Activated CD4-positive, alpha-beta T cell treated with anti-CD3 and anti-CD28 coated beads, Interleukin-2, amount 10 ng/mL, durations not matched to agents 7 days and 5 days (primary cell): ENCODE measurements at regions not wholly inside any gene's neighbourhood (a gene's known extent, or its start where the extent isn't known, plus 50 kb on each side); places are given as distances from the start of the nearest gene placed in this dataset.

Source experiments
- CTCF ChIA-PET: fragments of 350-600 bp; sonication (Branson Sonifier 250); formaldehyde crosslinking; loops from one replicate; lab custom pipeline; 2021; ENCODE audit warnings: antibody characterized with exemption; lab: Charles Lee
- POLR2A ChIA-PET: fragments of 350-600 bp; sonication (Branson Sonifier 250); formaldehyde crosslinking; loops from one replicate; lab custom pipeline; 2021; ENCODE audit warnings: antibody characterized with exemption; lab: Charles Lee
- DNase-seq: peaks from one replicate; pipeline ENCODE4 v3.0.0-alpha.2; 2020
- H3K27ac Mint-ChIP-seq: one replicate; pipeline ENCODE4 v1.8.0; 2021; ENCODE audit warnings: mild to moderate bottlenecking, moderate library complexity, mixed read lengths
- H3K27me3 Mint-ChIP-seq: one replicate; pipeline ENCODE4 v1.8.0; 2021; ENCODE audit warnings: mixed read lengths
- H3K36me3 Mint-ChIP-seq: one replicate; pipeline ENCODE4 v1.8.0; 2021; ENCODE audit warnings: low read depth, mixed read lengths
- H3K4me1 Mint-ChIP-seq: one replicate; pipeline ENCODE4 v1.8.0; 2021; ENCODE audit warnings: mixed read lengths
- H3K4me3 Mint-ChIP-seq: one replicate; pipeline ENCODE4 v1.8.0; 2021; ENCODE audit warnings: mild to moderate bottlenecking, moderate library complexity, mixed read lengths
- H3K9me3 Mint-ChIP-seq: one replicate; pipeline ENCODE4 v1.8.0; 2021; ENCODE audit warnings: mixed read lengths

- CTCF ChIA-PET: no interaction called here
- Mint-ChIP-seq H3K4me1 (no peaks in the 10 kb centered on the region), H3K36me3 (no peaks in the 10 kb centered on the region), H3K4me3 (no peak overlapping the region), H3K27ac (no peak overlapping the region), H3K9me3 (no peaks in the 10 kb centered on the region), H3K27me3 (no peaks in the 10 kb centered on the region)
- POLR2A ChIA-PET: no interaction called here
- no peak for DNase-seq
Measured at GRCh38 chr20:40294175-40294574, 394.9 kb downstream of the MAFB start.

DNA sequence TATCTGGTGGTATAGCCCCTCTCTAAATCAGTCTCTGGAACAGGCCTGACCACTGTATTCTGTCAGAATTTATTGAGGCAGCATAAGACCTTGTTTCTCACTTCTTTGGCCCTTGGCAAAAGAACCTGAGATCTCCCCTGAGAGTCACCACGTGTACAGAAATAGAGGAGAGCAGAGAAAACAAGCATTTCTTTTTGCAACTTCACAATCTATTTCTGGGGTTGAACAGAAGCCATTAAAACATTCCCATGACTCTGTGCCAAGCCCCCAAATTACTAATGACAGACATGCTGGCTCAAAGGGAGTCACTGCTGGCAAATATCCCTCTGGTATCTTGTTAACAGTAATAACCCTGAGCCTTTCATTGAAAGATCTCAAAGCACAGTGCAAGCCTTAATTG, 395.3 kb downstream of the MAFB start:
- no peak for DNase-seq
- POLR2A ChIA-PET: no interaction called here
- H3K27ac Mint-ChIP-seq: no peak overlapping the region
- no peaks in the 10 kb centered on the region for H3K27me3 Mint-ChIP-seq
- CTCF ChIA-PET: no interaction called here
- no peaks in the 10 kb centered on the region for H3K9me3 Mint-ChIP-seq
- no peaks in the 10 kb centered on the region for H3K4me1 Mint-ChIP-seq
- no peak overlapping the region for H3K4me3 Mint-ChIP-seq
- H3K36me3 Mint-ChIP-seq: no peaks in the 10 kb centered on the region

- Mint-ChIP-seq H3K4me3 (no peak overlapping the region), H3K27me3 (no peaks in the 10 kb centered on the region), H3K36me3 (no peaks in the 10 kb centered on the region), H3K4me1 (no peaks in the 10 kb centered on the region), H3K9me3 (no peaks in the 10 kb centered on the region), H3K27ac (no peak overlapping the region)
- POLR2A ChIA-PET: no interaction called here
- CTCF ChIA-PET: no interaction called here
- no peak for DNase-seq
Measured at GRCh38 chr20:40291493-40292135, 397.4 kb downstream of the MAFB start.

DNA sequence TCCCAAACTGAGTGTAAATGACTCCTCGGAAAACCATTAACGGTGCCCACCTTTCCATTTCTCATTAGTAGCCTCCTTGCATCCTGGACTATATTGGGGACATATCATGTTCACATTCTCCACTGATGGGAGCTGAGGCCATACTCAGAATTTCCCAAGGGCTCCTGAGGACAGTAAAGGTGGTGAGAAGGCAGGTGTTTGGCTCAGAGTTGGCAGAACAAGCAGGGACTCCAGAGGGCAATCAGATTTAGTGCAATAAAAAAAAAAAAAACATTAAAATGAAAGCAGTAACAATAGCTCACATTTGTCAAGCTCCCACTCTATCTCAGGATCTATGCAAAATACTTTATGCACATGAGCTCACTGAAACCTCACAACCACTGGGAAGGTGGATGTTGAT, 401.4 kb downstream of the MAFB start:
- H3K4me1 Mint-ChIP-seq: no peaks in the 10 kb centered on the region
- DNase-seq: no peak
- no peak overlapping the region for H3K27ac Mint-ChIP-seq
- H3K27me3 Mint-ChIP-seq: no peaks in the 10 kb centered on the region
- no peaks in the 10 kb centered on the region for H3K36me3 Mint-ChIP-seq
- no peaks in the 10 kb centered on the region for H3K9me3 Mint-ChIP-seq
- ChIA-PET POLR2A (no interaction called here), CTCF (no interaction called here)
- H3K4me3 Mint-ChIP-seq: no peak overlapping the region

- no peaks in the 10 kb centered on the region for H3K27me3 Mint-ChIP-seq
- CTCF ChIA-PET: interaction anchor here (0.6 kb wide), 1 partner anchor 485 kb away, joined by 8 read pairs; no protein-coding TSS in a partner anchor
Measured at GRCh38 chr20:40286975-40287531, 402.0 kb downstream of the MAFB start.

GRCh38 chr20:40284611-40285010, 404.4 kb downstream of the MAFB start:
- POLR2A ChIA-PET: no interaction called here
- Mint-ChIP-seq H3K4me3 (no peak overlapping the region), H3K27ac (no peak overlapping the region), H3K27me3 (no peaks in the 10 kb centered on the region), H3K9me3 (no peaks in the 10 kb centered on the region), H3K4me1 (no peaks in the 10 kb centered on the region), H3K36me3 (no peaks in the 10 kb centered on the region)
- no peak for DNase-seq
- CTCF ChIA-PET: no interaction called here

More at GRCh38 chr20:40286975-40287531, 402.0 kb downstream of the MAFB start:
- no peak for DNase-seq
- Mint-ChIP-seq H3K4me3 (no peak overlapping the region), H3K36me3 (no peaks in the 10 kb centered on the region), H3K27ac (no peak overlapping the region), H3K4me1 (no peaks in the 10 kb centered on the region), H3K9me3 (no peaks in the 10 kb centered on the region)
- POLR2A ChIA-PET: no interaction called here

- Mint-ChIP-seq H3K9me3 (no peaks in the 10 kb centered on the region), H3K36me3 (no peaks in the 10 kb centered on the region), H3K4me1 (no peaks in the 10 kb centered on the region), H3K4me3 (no peak overlapping the region), H3K27ac (no peak overlapping the region), H3K27me3 (no peaks in the 10 kb centered on the region)
- CTCF ChIA-PET: no interaction called here
- no peak for DNase-seq
- POLR2A ChIA-PET: no interaction called here
Measured at GRCh38 chr20:40283689-40284088, 405.3 kb downstream of the MAFB start.

GRCh38 chr20:40282941-40283340, 406.1 kb downstream of the MAFB start:
- no peaks in the 10 kb centered on the region for H3K36me3 Mint-ChIP-seq
- H3K4me3 Mint-ChIP-seq: no peak overlapping the region
- H3K27me3 Mint-ChIP-seq: no peaks in the 10 kb centered on the region
- no peaks in the 10 kb centered on the region for H3K9me3 Mint-ChIP-seq
- ChIA-PET CTCF (no interaction called here), POLR2A (no interaction called here)
- H3K4me1 Mint-ChIP-seq: no peaks in the 10 kb centered on the region
- H3K27ac Mint-ChIP-seq: no peak overlapping the region
- DNase-seq: no peak

DNA sequence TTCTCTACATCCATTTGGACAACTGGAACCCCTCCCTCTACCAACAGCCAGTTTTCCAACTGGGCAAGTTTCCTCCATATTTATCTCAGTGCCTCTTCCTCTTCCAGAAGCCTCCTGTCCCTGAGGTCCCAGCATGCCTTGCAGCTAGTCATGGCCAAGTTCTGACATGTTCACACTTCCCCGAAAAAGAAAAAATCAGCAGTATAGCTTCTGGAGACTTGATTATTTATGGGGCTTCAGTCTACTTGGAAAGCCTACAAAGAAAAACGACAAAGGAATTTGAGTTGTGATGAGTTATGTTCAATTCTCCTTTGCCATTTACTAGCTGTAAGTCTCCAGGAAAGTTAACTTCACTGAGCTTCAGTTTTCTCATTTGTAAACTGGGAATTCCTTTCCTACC, 406.5 kb downstream of the MAFB start:
- Mint-ChIP-seq H3K9me3 (no peaks in the 10 kb centered on the region), H3K4me3 (no peak overlapping the region), H3K4me1 (no peaks in the 10 kb centered on the region), H3K27me3 (no peaks in the 10 kb centered on the region), H3K27ac (no peak overlapping the region), H3K36me3 (no peaks in the 10 kb centered on the region)
- POLR2A ChIA-PET: no interaction called here
- DNase-seq: no peak
- CTCF ChIA-PET: no interaction called here

DNA sequence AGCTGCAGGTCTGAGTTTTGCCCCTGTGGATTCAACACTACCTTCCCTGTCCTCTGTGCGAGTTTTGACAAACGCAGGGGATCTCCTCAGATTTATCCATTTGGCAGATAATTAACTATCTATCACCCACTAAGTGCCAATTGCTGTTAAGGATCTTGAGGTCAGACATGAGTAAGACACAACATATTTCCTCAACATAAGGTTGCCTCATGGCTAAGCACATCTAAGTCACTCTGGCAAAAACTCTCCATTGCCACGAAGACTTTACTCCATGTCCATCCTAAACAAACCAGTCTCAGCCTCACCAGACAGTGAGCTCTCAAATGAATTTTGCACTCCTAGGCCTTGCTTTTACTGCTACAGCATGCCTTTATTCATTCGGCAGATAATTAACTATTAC, 408.4 kb downstream of the MAFB start:
- H3K27ac Mint-ChIP-seq: no peak overlapping the region
- H3K27me3 Mint-ChIP-seq: no peaks in the 10 kb centered on the region
- POLR2A ChIA-PET: no interaction called here

GRCh38 chr20:40279390-40279789, 409.6 kb downstream of the MAFB start:
- Mint-ChIP-seq H3K27ac (no peak overlapping the region), H3K36me3 (no peaks in the 10 kb centered on the region), H3K27me3 (no peaks in the 10 kb centered on the region), H3K4me3 (no peak overlapping the region), H3K4me1 (no peaks in the 10 kb centered on the region), H3K9me3 (no peaks in the 10 kb centered on the region)
- DNase-seq: no peak
- ChIA-PET CTCF (interaction anchor here (1.2 kb wide), 1 partner anchor 10 kb away, joined by 3 read pairs; no protein-coding TSS in a partner anchor), POLR2A (no interaction called here)

More for the DNA sequence above, 408.4 kb downstream of the MAFB start:
- Mint-ChIP-seq H3K4me3 (no peak overlapping the region), H3K4me1 (no peaks in the 10 kb centered on the region), H3K36me3 (no peaks in the 10 kb centered on the region), H3K9me3 (no peaks in the 10 kb centered on the region)
- CTCF ChIA-PET: no interaction called here
- DNase-seq: no peak

DNA sequence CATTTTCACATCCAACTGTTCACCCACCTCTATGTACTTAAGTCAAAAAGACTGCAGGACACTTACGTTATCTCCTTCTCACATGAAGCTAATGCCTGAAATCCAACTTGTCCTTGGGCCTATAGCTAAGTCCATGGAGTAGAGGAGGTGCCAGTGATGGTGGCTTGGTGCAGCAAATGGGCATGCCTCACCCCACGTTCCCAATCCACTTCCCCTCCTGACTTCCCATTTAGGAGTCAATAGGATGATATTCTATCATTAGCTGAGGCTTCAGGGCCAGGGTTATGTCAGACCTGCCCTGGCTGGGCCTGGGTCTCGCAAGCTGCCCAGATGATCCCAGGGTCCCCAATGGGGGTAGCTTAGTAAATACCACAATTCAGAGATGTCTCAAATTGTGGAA, 410.4 kb downstream of the MAFB start:
- ChIA-PET POLR2A (no interaction called here), CTCF (interaction anchor here (1.2 kb wide), 1 partner anchor 11 kb away, joined by 3 read pairs; no protein-coding TSS in a partner anchor)
- H3K9me3 Mint-ChIP-seq: no peaks in the 10 kb centered on the region
- H3K27ac Mint-ChIP-seq: no peak overlapping the region
- H3K27me3 Mint-ChIP-seq: no peaks in the 10 kb centered on the region
- H3K4me1 Mint-ChIP-seq: no peaks in the 10 kb centered on the region
- H3K36me3 Mint-ChIP-seq: no peaks in the 10 kb centered on the region
- H3K4me3 Mint-ChIP-seq: no peak overlapping the region
- no peak for DNase-seq

- H3K4me1 Mint-ChIP-seq: no peaks in the 10 kb centered on the region
- no peak for DNase-seq
- H3K4me3 Mint-ChIP-seq: no peak overlapping the region
- CTCF ChIA-PET: no interaction called here
- POLR2A ChIA-PET: no interaction called here
- no peaks in the 10 kb centered on the region for H3K9me3 Mint-ChIP-seq
- no peaks in the 10 kb centered on the region for H3K36me3 Mint-ChIP-seq
- no peaks in the 10 kb centered on the region for H3K27me3 Mint-ChIP-seq
- no peak overlapping the region for H3K27ac Mint-ChIP-seq
Measured at GRCh38 chr20:40276301-40276700, 412.7 kb downstream of the MAFB start.

GRCh38 chr20:40275738-40276137, 413.3 kb downstream of the MAFB start:
- Mint-ChIP-seq H3K9me3 (no peaks in the 10 kb centered on the region), H3K27ac (no peak overlapping the region), H3K4me3 (no peak overlapping the region), H3K4me1 (no peaks in the 10 kb centered on the region), H3K27me3 (no peaks in the 10 kb centered on the region), H3K36me3 (no peaks in the 10 kb centered on the region)
- CTCF ChIA-PET: no interaction called here
- no peak for DNase-seq
- POLR2A ChIA-PET: no interaction called here
